ENCODE measurements at regions not wholly inside any gene's neighbourhood (a gene's known extent, or its start where the extent isn't known, plus 50 kb on each side); places are given as distances from the start of the nearest gene placed in this dataset.

DNA sequence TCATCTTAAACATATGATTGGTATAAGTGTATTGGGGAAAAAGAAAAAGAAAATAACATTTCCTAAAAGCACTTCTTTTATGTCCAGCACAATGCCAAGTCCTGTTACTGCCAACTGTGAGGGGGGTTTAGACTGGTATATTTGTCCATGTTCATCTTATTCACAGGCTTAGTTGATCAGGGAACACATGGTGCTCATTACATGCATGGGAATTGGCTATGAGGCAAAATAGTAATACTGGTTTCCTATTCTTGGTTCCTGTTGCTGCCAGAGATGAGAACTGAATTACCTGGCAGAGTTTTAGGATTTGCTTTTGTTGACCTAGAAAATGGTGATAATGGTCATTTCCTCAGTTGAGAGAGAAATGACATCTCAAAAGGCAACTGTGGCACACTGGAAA, 398.8 kb downstream of the DUSP10 start:
- Histone ChIP-seq H3K4me1 (ENCODE audit: control insufficient read depth, insufficient read depth, low read length) (no peaks in the 10 kb centered on the region), H3K27me3 (ENCODE audit: control insufficient read depth, insufficient read depth, low read length) (no peaks in the 10 kb centered on the region), H3K9ac (ENCODE audit: low read depth, low read length) (no peak overlapping the region), H3K4me3 (ENCODE audit: low read depth, low read length) (no peak overlapping the region), H3K36me3 (ENCODE audit: control insufficient read depth, insufficient read depth, low read length) (no peaks in the 10 kb centered on the region), H3K9me3 (ENCODE audit: control insufficient read depth, insufficient read depth, low read length) (no peaks in the 10 kb centered on the region)

GRCh38 chr1:221343607-221344006, 398.3 kb downstream of the DUSP10 start:
- Histone ChIP-seq H3K27me3 (ENCODE audit: control insufficient read depth, insufficient read depth, low read length) (no peaks in the 10 kb centered on the region), H3K9ac (ENCODE audit: low read depth, low read length) (no peak overlapping the region), H3K36me3 (ENCODE audit: control insufficient read depth, insufficient read depth, low read length) (no peaks in the 10 kb centered on the region), H3K4me3 (ENCODE audit: low read depth, low read length) (no peak overlapping the region), H3K4me1 (ENCODE audit: control insufficient read depth, insufficient read depth, low read length) (no peaks in the 10 kb centered on the region), H3K9me3 (ENCODE audit: control insufficient read depth, insufficient read depth, low read length) (no peaks in the 10 kb centered on the region)

DNA sequence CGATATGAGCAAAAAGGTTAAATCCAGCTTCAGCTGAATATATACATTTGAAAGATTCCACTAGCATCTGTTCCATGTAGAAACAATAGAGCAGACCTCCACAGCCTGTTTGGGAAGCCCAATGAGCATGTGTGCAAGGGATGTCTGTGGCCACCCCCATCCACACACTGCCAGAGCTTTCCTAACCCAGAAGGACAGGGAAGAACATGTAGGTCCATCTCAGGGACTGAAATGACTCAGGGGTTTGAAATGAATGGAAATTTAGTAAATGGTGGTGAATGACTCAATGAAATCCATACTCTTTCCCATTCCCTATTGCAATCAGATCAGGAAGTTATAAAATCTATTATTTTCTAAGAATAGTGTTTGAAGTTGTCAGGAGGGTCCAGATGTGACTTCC, 397.2 kb downstream of the DUSP10 start:
- Histone ChIP-seq H3K27me3 (ENCODE audit: control insufficient read depth, insufficient read depth, low read length) (no peaks in the 10 kb centered on the region), H3K9me3 (ENCODE audit: control insufficient read depth, insufficient read depth, low read length) (no peaks in the 10 kb centered on the region), H3K9ac (ENCODE audit: low read depth, low read length) (no peak overlapping the region), H3K36me3 (ENCODE audit: control insufficient read depth, insufficient read depth, low read length) (no peaks in the 10 kb centered on the region), H3K4me1 (ENCODE audit: control insufficient read depth, insufficient read depth, low read length) (no peaks in the 10 kb centered on the region), H3K4me3 (ENCODE audit: low read depth, low read length) (no peak overlapping the region)

GRCh38 chr1:221347706-221348105, 394.2 kb downstream of the DUSP10 start:
- Histone ChIP-seq H3K9ac (ENCODE audit: low read depth, low read length) (no peak overlapping the region), H3K9me3 (ENCODE audit: control insufficient read depth, insufficient read depth, low read length) (no peaks in the 10 kb centered on the region), H3K27me3 (ENCODE audit: control insufficient read depth, insufficient read depth, low read length) (no peaks in the 10 kb centered on the region), H3K4me1 (ENCODE audit: control insufficient read depth, insufficient read depth, low read length) (no peaks in the 10 kb centered on the region), H3K36me3 (ENCODE audit: control insufficient read depth, insufficient read depth, low read length) (no peaks in the 10 kb centered on the region), H3K4me3 (ENCODE audit: low read depth, low read length) (no peak overlapping the region)

DNA sequence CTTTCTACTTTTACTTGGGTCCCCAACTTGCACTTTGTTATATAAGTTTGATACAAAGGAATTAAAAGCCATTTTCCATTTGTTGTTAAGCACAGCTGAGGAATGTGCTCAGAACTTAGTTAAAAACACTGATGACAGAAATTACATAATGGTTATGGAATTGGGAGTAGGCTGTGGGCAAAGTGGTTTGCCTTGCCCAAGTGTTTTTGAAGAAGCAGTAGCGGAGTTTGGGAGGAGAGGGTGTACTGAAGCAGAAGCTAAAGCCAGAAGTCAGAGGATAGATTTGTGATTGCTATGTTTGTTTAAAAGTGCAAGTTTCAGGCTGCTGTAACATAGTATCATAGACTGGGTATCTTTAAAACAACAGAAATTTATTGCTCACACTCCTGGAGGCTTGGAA, 391.8 kb downstream of the DUSP10 start:
- Histone ChIP-seq H3K4me1 (ENCODE audit: control insufficient read depth, insufficient read depth, low read length) (no peaks in the 10 kb centered on the region), H3K9ac (ENCODE audit: low read depth, low read length) (no peak overlapping the region), H3K9me3 (ENCODE audit: control insufficient read depth, insufficient read depth, low read length) (no peaks in the 10 kb centered on the region), H3K4me3 (ENCODE audit: low read depth, low read length) (no peak overlapping the region), H3K36me3 (ENCODE audit: control insufficient read depth, insufficient read depth, low read length) (no peaks in the 10 kb centered on the region), H3K27me3 (ENCODE audit: control insufficient read depth, insufficient read depth, low read length) (no peaks in the 10 kb centered on the region)

DNA sequence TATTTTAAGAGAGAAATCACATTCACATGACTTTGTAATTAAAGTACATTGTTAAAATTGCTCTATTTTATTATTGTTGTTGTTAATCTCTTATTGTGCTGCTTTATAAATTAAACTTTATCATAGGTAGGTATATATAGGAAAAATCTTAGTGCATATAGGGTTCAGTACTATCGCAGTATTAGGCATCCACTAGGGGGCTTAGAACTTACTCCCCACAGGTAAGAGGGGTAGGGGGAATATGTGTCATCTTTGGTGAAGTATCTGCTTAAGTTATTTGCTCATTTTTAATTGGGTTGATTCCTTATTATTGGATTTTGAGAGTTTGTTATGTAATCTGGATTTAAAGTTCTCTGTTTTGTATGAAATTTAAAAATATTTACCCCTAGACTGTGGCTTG, 385.2 kb downstream of the DUSP10 start:
- Histone ChIP-seq H3K4me1 (ENCODE audit: control insufficient read depth, insufficient read depth, low read length) (no peaks in the 10 kb centered on the region), H3K27me3 (ENCODE audit: control insufficient read depth, insufficient read depth, low read length) (no peaks in the 10 kb centered on the region), H3K9ac (ENCODE audit: low read depth, low read length) (no peak overlapping the region), H3K36me3 (ENCODE audit: control insufficient read depth, insufficient read depth, low read length) (no peaks in the 10 kb centered on the region), H3K9me3 (ENCODE audit: control insufficient read depth, insufficient read depth, low read length) (no peaks in the 10 kb centered on the region), H3K4me3 (ENCODE audit: low read depth, low read length) (no peak overlapping the region)

- Histone ChIP-seq H3K4me1 (ENCODE audit: control insufficient read depth, insufficient read depth, low read length) (peaks cover 7% of the 10 kb centered on the region), H3K9ac (ENCODE audit: low read depth, low read length) (no peak overlapping the region), H3K36me3 (ENCODE audit: control insufficient read depth, insufficient read depth, low read length) (no peaks in the 10 kb centered on the region), H3K9me3 (ENCODE audit: control insufficient read depth, insufficient read depth, low read length) (no peaks in the 10 kb centered on the region), H3K27me3 (ENCODE audit: control insufficient read depth, insufficient read depth, low read length) (no peaks in the 10 kb centered on the region), H3K4me3 (ENCODE audit: low read depth, low read length) (no peak overlapping the region)
Observed at GRCh38 chr1:221363039-221363438, 378.9 kb downstream of the DUSP10 start.

GRCh38 chr1:221366495-221367110, 375.3 kb downstream of the DUSP10 start:
- H3K27me3 ChIP-seq (ENCODE audit: control insufficient read depth, insufficient read depth, low read length): no peaks in the 10 kb centered on the region
- no peak overlapping the region for H3K4me3 ChIP-seq (ENCODE audit: low read depth, low read length)
- no peaks in the 10 kb centered on the region for H3K36me3 ChIP-seq (ENCODE audit: control insufficient read depth, insufficient read depth, low read length)

DNA sequence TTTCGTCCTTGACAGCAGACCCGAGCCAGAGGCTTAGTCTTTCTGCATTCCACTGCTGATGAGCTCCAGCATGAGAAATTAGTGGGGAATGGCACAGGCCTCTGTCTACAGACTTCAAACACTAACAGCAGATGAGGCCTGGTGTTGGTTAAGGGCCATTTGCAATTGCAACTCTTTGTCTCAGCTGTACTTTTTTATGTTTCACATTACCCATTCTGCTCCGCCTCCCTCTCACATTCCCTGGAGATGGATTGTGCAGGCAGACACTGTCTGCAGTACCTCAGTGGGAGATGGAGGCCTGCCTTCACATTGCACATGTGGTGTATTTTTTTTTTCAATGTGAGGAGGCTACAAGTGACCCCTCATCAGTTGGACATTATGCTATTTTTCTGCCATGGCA, 370.2 kb downstream of the DUSP10 start:
- no peak overlapping the region for H3K4me3 ChIP-seq (ENCODE audit: low read depth, low read length)
- H3K9ac ChIP-seq (ENCODE audit: low read depth, low read length): no peak overlapping the region
- H3K27me3 ChIP-seq (ENCODE audit: control insufficient read depth, insufficient read depth, low read length): no peaks in the 10 kb centered on the region
- no peaks in the 10 kb centered on the region for H3K36me3 ChIP-seq (ENCODE audit: control insufficient read depth, insufficient read depth, low read length)
- peaks cover 3% of the 10 kb centered on the region for H3K4me1 ChIP-seq (ENCODE audit: control insufficient read depth, insufficient read depth, low read length)
- H3K9me3 ChIP-seq (ENCODE audit: control insufficient read depth, insufficient read depth, low read length): no peaks in the 10 kb centered on the region

More at GRCh38 chr1:221366495-221367110, 375.3 kb downstream of the DUSP10 start:
- Histone ChIP-seq H3K4me1 (ENCODE audit: control insufficient read depth, insufficient read depth, low read length) (peaks cover 7% of the 10 kb centered on the region), H3K9ac (ENCODE audit: low read depth, low read length) (no peak overlapping the region), H3K9me3 (ENCODE audit: control insufficient read depth, insufficient read depth, low read length) (no peaks in the 10 kb centered on the region)

GRCh38 chr1:221373795-221374194, 368.1 kb downstream of the DUSP10 start:
- no peak overlapping the region for H3K4me3 ChIP-seq (ENCODE audit: low read depth, low read length)
- H3K9ac ChIP-seq (ENCODE audit: low read depth, low read length): no peak overlapping the region
- H3K27me3 ChIP-seq (ENCODE audit: control insufficient read depth, insufficient read depth, low read length): no peaks in the 10 kb centered on the region
- no peaks in the 10 kb centered on the region for H3K36me3 ChIP-seq (ENCODE audit: control insufficient read depth, insufficient read depth, low read length)
- H3K9me3 ChIP-seq (ENCODE audit: control insufficient read depth, insufficient read depth, low read length): no peaks in the 10 kb centered on the region
- H3K4me1 ChIP-seq (ENCODE audit: control insufficient read depth, insufficient read depth, low read length): no peaks in the 10 kb centered on the region

DNA sequence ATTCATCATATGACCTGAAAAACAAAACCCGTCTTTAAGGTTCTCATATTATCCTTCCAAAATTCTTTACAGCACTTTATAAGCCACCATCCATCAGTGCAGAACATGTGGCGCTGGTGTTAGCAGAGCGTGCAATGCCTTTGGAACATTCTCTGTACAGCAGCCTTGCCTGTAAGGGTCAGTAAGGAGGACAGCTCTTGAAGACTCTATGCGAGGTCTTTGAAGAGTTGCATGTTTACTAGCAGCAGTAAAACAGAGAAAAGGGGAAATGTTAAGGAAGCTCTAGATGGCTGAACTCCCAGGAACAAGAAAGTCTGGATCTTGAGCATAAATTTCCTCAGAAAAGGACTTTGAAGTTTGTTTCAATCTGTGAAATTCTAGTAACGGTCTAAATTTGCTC, 365.6 kb downstream of the DUSP10 start:
- H3K4me3 ChIP-seq (ENCODE audit: low read depth, low read length): no peak overlapping the region
- H3K27me3 ChIP-seq (ENCODE audit: control insufficient read depth, insufficient read depth, low read length): no peaks in the 10 kb centered on the region
- H3K4me1 ChIP-seq (ENCODE audit: control insufficient read depth, insufficient read depth, low read length): peaks cover 5% of the 10 kb centered on the region
- no peak overlapping the region for H3K9ac ChIP-seq (ENCODE audit: low read depth, low read length)
- no peaks in the 10 kb centered on the region for H3K9me3 ChIP-seq (ENCODE audit: control insufficient read depth, insufficient read depth, low read length)
- no peaks in the 10 kb centered on the region for H3K36me3 ChIP-seq (ENCODE audit: control insufficient read depth, insufficient read depth, low read length)

DNA sequence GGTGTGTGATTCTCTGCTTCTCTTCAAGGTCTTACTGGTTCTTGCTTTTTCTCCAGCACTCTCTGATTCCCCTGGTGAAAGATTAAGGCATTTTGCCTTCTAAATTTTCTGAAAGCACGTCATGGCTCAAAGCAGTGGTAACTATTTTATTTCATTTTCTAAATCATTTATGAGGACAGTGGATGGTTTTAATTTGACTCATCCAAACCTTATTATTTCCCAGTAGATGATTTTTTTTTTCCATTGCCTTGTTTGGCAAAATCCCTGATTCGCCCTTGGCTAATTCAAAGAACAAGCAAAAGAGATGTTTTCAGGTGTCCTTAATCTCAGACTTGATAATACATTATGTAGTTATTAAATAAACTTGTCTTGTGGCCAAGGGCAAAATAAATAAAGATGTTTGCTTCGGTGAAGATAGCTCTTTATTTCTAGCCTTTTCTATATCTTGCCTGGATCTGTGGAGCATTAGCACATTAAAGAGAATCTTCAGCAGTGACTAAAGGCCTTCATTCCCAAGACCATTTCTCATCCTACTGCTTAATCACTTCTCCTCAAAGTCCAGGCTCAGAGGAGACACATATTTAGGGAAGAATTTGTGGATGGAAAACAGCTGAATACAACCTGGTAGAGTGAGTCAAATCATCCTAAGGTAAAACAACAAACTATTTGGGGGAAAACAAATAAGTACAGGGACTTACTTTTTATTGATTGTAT, 359.8 kb downstream of the DUSP10 start:
- no peak overlapping the region for H3K9ac ChIP-seq (ENCODE audit: low read depth, low read length)

More for the DNA sequence above, 359.8 kb downstream of the DUSP10 start:
- Histone ChIP-seq H3K36me3 (ENCODE audit: control insufficient read depth, insufficient read depth, low read length) (no peaks in the 10 kb centered on the region), H3K9me3 (ENCODE audit: control insufficient read depth, insufficient read depth, low read length) (no peaks in the 10 kb centered on the region), H3K4me1 (ENCODE audit: control insufficient read depth, insufficient read depth, low read length) (peaks cover 14% of the 10 kb centered on the region), H3K27me3 (ENCODE audit: control insufficient read depth, insufficient read depth, low read length) (no peaks in the 10 kb centered on the region), H3K4me3 (ENCODE audit: low read depth, low read length) (no peak overlapping the region)
